ENCODE measurements at regions not wholly inside any gene's neighbourhood (a gene's known extent, or its start where the extent isn't known, plus 50 kb on each side); places are given as distances from the start of the nearest gene placed in this dataset.

- no peak for DNase-seq (ENCODE audit: low read depth in 2 of 2)
- Histone ChIP-seq H3K36me3 (ENCODE audit: control insufficient read depth, insufficient read depth, low read length) (no peaks in the 10 kb centered on the region), H3K79me2 (ENCODE audit: control insufficient read depth, insufficient read depth, low read length) (no peaks in the 10 kb centered on the region), H3K27ac (ENCODE audit: insufficient read depth, low read length) (no peak overlapping the region), H3K27me3 (ENCODE audit: control insufficient read depth, insufficient read depth, low read length) (no peaks in the 10 kb centered on the region), H3K4me2 (ENCODE audit: extremely low read depth, insufficient read depth, low read length) (no peak overlapping the region), H3K4me1 (ENCODE audit: control insufficient read depth, extremely low read depth, insufficient read depth, low read length) (no peaks in the 10 kb centered on the region), H2AFZ (ENCODE audit: low read length) (no peak overlapping the region), H3K4me3 (replicated peaks in 1 of 4; ENCODE audit: control extremely low read depth in 1 of 4, insufficient read depth in 1 of 4, low read depth in 3 of 4, low read length in 4 of 4) (no peak overlapping the region), H3K9me3 (ENCODE audit: control insufficient read depth, insufficient read depth, low read depth, low read length) (no peaks in the 10 kb centered on the region), H4K20me1 (ENCODE audit: control insufficient read depth, extremely low read depth, insufficient read depth, low read length) (no peaks in the 10 kb centered on the region), H3K9ac (ENCODE audit: insufficient read depth, low read length) (no peak overlapping the region)
- TF ChIP-seq EZH2 (IDR thresholded peaks at IDR 0.05; ENCODE audit: low read length, missing control alignments) (no peak), CTCF (conservative IDR thresholded peaks at IDR 0.05 in 1 of 2, IDR thresholded peaks at IDR 0.05 in 1 of 2; ENCODE audit: low read depth in 1 of 2, low read length in 2 of 2) (no peak)
Observed at GRCh38 chrX:138157850-138158249, 553.7 kb downstream of the FGF13 start.

GRCh38 chrX:138191998-138192397, 519.5 kb downstream of the FGF13 start:
- Histone ChIP-seq H3K4me1 (ENCODE audit: control insufficient read depth, extremely low read depth, insufficient read depth, low read length) (no peaks in the 10 kb centered on the region), H3K79me2 (ENCODE audit: control insufficient read depth, insufficient read depth, low read length) (no peaks in the 10 kb centered on the region), H2AFZ (ENCODE audit: low read length) (no peak overlapping the region), H3K4me2 (ENCODE audit: extremely low read depth, insufficient read depth, low read length) (no peak overlapping the region), H3K27me3 (ENCODE audit: control insufficient read depth, insufficient read depth, low read length) (no peaks in the 10 kb centered on the region), H3K27ac (ENCODE audit: insufficient read depth, low read length) (no peak overlapping the region), H3K9me3 (ENCODE audit: control insufficient read depth, insufficient read depth, low read depth, low read length) (no peaks in the 10 kb centered on the region), H3K4me3 (replicated peaks in 1 of 4; ENCODE audit: control extremely low read depth in 1 of 4, insufficient read depth in 1 of 4, low read depth in 3 of 4, low read length in 4 of 4) (no peak overlapping the region), H4K20me1 (ENCODE audit: control insufficient read depth, extremely low read depth, insufficient read depth, low read length) (no peaks in the 10 kb centered on the region), H3K9ac (ENCODE audit: insufficient read depth, low read length) (no peak overlapping the region), H3K36me3 (ENCODE audit: control insufficient read depth, insufficient read depth, low read length) (no peaks in the 10 kb centered on the region)
- TF ChIP-seq EZH2 (IDR thresholded peaks at IDR 0.05; ENCODE audit: low read length, missing control alignments) = no peak
- peak; percentile 25 to 26 for TF ChIP-seq CTCF (conservative IDR thresholded peaks at IDR 0.05 in 1 of 2, IDR thresholded peaks at IDR 0.05 in 1 of 2; ENCODE audit: low read depth in 1 of 2, low read length in 2 of 2)
- DNase-seq (ENCODE audit: low read depth in 2 of 2) = peak; percentile 11 to 22

GRCh38 chrX:138229718-138230117, 481.8 kb downstream of the FGF13 start:
- Histone ChIP-seq H3K9ac (ENCODE audit: insufficient read depth, low read length) (no peak overlapping the region), H3K4me1 (ENCODE audit: control insufficient read depth, extremely low read depth, insufficient read depth, low read length) (no peaks in the 10 kb centered on the region), H4K20me1 (ENCODE audit: control insufficient read depth, extremely low read depth, insufficient read depth, low read length) (no peaks in the 10 kb centered on the region), H3K4me3 (replicated peaks in 1 of 4; ENCODE audit: control extremely low read depth in 1 of 4, insufficient read depth in 1 of 4, low read depth in 3 of 4, low read length in 4 of 4) (no peak overlapping the region), H3K36me3 (ENCODE audit: control insufficient read depth, insufficient read depth, low read length) (no peaks in the 10 kb centered on the region), H3K4me2 (ENCODE audit: extremely low read depth, insufficient read depth, low read length) (no peak overlapping the region), H3K27me3 (ENCODE audit: control insufficient read depth, insufficient read depth, low read length) (no peaks in the 10 kb centered on the region), H2AFZ (ENCODE audit: low read length) (no peak overlapping the region), H3K79me2 (ENCODE audit: control insufficient read depth, insufficient read depth, low read length) (no peaks in the 10 kb centered on the region), H3K27ac (ENCODE audit: insufficient read depth, low read length) (no peak overlapping the region), H3K9me3 (ENCODE audit: control insufficient read depth, insufficient read depth, low read depth, low read length) (no peaks in the 10 kb centered on the region)
- no peak for DNase-seq (ENCODE audit: low read depth in 2 of 2)
- TF ChIP-seq EZH2 (IDR thresholded peaks at IDR 0.05; ENCODE audit: low read length, missing control alignments) = no peak
- no peak for TF ChIP-seq CTCF (conservative IDR thresholded peaks at IDR 0.05 in 1 of 2, IDR thresholded peaks at IDR 0.05 in 1 of 2; ENCODE audit: low read depth in 1 of 2, low read length in 2 of 2)

Data from fibroblast of lung (primary cell).